ENCODE measurements at regions not wholly inside any gene's neighbourhood (a gene's known extent, or its start where the extent isn't known, plus 50 kb on each side); places are given as distances from the start of the nearest gene placed in this dataset.

GRCh38 chr12:105459760-105460330 lies 129.4 kb downstream of the C12orf75 start:
- TF ChIP-seq CTCF (IDR thresholded peaks at IDR 0.05): no peak
- TF ChIP-seq POLR2A (IDR thresholded peaks at IDR 0.05): no peak

Data from ovary (tissue), 3 donors.